Prostate gland (tissue), 2 donors: ENCODE measurements at regions not wholly inside any gene's neighbourhood (a gene's known extent, or its start where the extent isn't known, plus 50 kb on each side); places are given as distances from the start of the nearest gene placed in this dataset.

Experiments used
- POLR2A ChIP-seq: fragments of 450-650 bp; IDR thresholded peaks from one replicate; pipeline ENCODE4 v1.6.1; 2016; ENCODE audit warnings: antibody characterized with exemption, mild to moderate bottlenecking
- TF ChIP-seq, protein P1 (sequence below), 4 experiments: fragments of 200-600 bp in 2 of 4; fragments of 450-650 bp in 2 of 4; sonication (generic) in 2 of 4; IDR thresholded peaks; 1 replicate in 3 of 4; 2 replicates in 1 of 4; pipeline ENCODE4 v1.5.1; 2016 to 2019; ENCODE audit warnings: antibody characterized with exemption in 4 of 4, mild to moderate bottlenecking in 2 of 4, moderate library complexity in 2 of 4

DNA sequence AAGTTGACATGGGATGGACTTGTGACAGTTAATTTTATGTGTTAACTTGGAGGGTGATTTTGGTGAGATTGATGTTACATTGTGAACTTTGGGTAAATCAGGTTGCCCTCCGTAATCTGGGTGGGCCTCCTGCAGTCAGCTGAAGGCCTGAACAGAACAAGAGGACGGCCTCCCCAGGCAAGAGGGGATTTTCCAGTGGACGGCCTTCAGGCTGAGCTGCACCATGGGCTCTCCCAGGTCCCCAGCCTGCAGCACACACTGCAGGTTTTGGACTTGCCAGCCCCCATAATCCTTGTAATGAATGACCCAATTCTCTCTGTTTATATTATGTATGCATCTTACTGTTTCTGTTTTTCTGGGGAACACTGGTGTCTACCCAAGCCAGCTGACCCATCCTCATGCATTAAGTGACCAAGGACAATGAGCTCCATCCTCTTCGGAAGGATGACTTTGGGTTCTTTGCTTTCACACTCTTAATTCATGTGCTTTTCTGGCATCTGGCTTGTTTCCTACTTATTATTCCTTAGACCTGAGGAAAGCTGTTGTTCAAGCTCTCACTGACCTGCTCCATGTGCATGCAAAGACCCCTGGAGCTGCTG lies 64.2 kb downstream of the DACT2 start:
- no peak for TF ChIP-seq POLR2A
- TF ChIP-seq, protein P1, sequence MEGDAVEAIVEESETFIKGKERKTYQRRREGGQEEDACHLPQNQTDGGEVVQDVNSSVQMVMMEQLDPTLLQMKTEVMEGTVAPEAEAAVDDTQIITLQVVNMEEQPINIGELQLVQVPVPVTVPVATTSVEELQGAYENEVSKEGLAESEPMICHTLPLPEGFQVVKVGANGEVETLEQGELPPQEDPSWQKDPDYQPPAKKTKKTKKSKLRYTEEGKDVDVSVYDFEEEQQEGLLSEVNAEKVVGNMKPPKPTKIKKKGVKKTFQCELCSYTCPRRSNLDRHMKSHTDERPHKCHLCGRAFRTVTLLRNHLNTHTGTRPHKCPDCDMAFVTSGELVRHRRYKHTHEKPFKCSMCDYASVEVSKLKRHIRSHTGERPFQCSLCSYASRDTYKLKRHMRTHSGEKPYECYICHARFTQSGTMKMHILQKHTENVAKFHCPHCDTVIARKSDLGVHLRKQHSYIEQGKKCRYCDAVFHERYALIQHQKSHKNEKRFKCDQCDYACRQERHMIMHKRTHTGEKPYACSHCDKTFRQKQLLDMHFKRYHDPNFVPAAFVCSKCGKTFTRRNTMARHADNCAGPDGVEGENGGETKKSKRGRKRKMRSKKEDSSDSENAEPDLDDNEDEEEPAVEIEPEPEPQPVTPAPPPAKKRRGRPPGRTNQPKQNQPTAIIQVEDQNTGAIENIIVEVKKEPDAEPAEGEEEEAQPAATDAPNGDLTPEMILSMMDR (IDR thresholded peaks at IDR 0.05), result no peak
